AG04449 (cell line): ENCODE measurements at regions not wholly inside any gene's neighbourhood (a gene's known extent, or its start where the extent isn't known, plus 50 kb on each side); places are given as distances from the start of the nearest gene placed in this dataset.

Experiments
- CTCF ChIA-PET: fragments of 350-600 bp; formaldehyde crosslinking; extraction: SDS; loops from one replicate; lab custom pipeline; 2021; ENCODE audit warnings: antibody characterized with exemption; lab: Yijun Ruan, JAX
- POLR2A ChIA-PET: fragments of 400-600, 350-600 bp; formaldehyde crosslinking; extraction: SDS; loops from one replicate; lab custom pipeline; 2020; ENCODE audit warnings: antibody characterized with exemption, inconsistent platforms; lab: Yijun Ruan, JAX
- DNase-seq: peaks from one replicate; pipeline ENCODE4 v3.0.0-alpha.2; 2010; ENCODE audit warnings: low read depth, low spot score
- H3K4me3 ChIP-seq: 2 replicates; pipeline ENCODE4 v1.5.1; 2011; ENCODE audit warnings: low read depth, mild to moderate bottlenecking, control low read depth, low read length
- CTCF ChIP-seq: IDR thresholded peaks from one replicate; pipeline ENCODE4 v1.5.1; 2011; ENCODE audit warnings: mild to moderate bottlenecking, moderate library complexity, low read length, control low read depth, inconsistent platforms; ENCODE audit not compliant: insufficient read depth; ENCODE audit errors: missing control alignments

- DNase-seq = no peak
- H3K4me3 ChIP-seq = no peak overlapping the region
- CTCF ChIA-PET = no interaction called here
- TF ChIP-seq CTCF = no peak
- POLR2A ChIA-PET = no interaction called here
Observed at GRCh38 chr4:159652871-159653270, 550.0 kb downstream of the RAPGEF2 start.

GRCh38 chr4:159655547-159655946 is 552.7 kb downstream of the RAPGEF2 start:
- no peak for TF ChIP-seq CTCF
- H3K4me3 ChIP-seq = no peak overlapping the region
- DNase-seq = no peak
- ChIA-PET POLR2A (interaction anchor here (0.6 kb wide), 1 partner anchor 139 kb away, joined by 3 read pairs; no protein-coding TSS in a partner anchor), CTCF (no interaction called here)

- H3K4me3 ChIP-seq = no peak overlapping the region
- TF ChIP-seq CTCF = no peak
- DNase-seq = no peak
- POLR2A ChIA-PET = no interaction called here
- CTCF ChIA-PET = no interaction called here
Observed at GRCh38 chr4:159669094-159669493, 566.2 kb downstream of the RAPGEF2 start.

GRCh38 chr4:159673221-159673620 is 570.3 kb downstream of the RAPGEF2 start:
- ChIA-PET CTCF (no interaction called here), POLR2A (no interaction called here)
- DNase-seq = no peak
- H3K4me3 ChIP-seq = no peak overlapping the region
- no peak for TF ChIP-seq CTCF

GRCh38 chr4:159674241-159674640 is 571.4 kb downstream of the RAPGEF2 start:
- H3K4me3 ChIP-seq = no peak overlapping the region
- TF ChIP-seq CTCF = no peak
- DNase-seq = no peak
- ChIA-PET POLR2A (no interaction called here), CTCF (no interaction called here)

- no peak overlapping the region for H3K4me3 ChIP-seq
- DNase-seq = no peak
- ChIA-PET CTCF (no interaction called here), POLR2A (no interaction called here)
- TF ChIP-seq CTCF = no peak
Observed at GRCh38 chr4:159677521-159677920, 574.6 kb downstream of the RAPGEF2 start.

GRCh38 chr4:159682996-159683395 is 580.1 kb downstream of the RAPGEF2 start:
- CTCF ChIA-PET = no interaction called here
- POLR2A ChIA-PET = no interaction called here
- H3K4me3 ChIP-seq = no peak overlapping the region
- DNase-seq = no peak
- no peak for TF ChIP-seq CTCF
